DMS 273 (cell line): ENCODE measurements at regions not wholly inside any gene's neighbourhood (a gene's known extent, or its start where the extent isn't known, plus 50 kb on each side); places are given as distances from the start of the nearest gene placed in this dataset.

Experiments
- DNase-seq: peaks from one replicate; lab custom pipeline; 2025; ENCODE audit not compliant: unreplicated experiment; lab: John Stamatoyannopoulos, UW

DNA sequence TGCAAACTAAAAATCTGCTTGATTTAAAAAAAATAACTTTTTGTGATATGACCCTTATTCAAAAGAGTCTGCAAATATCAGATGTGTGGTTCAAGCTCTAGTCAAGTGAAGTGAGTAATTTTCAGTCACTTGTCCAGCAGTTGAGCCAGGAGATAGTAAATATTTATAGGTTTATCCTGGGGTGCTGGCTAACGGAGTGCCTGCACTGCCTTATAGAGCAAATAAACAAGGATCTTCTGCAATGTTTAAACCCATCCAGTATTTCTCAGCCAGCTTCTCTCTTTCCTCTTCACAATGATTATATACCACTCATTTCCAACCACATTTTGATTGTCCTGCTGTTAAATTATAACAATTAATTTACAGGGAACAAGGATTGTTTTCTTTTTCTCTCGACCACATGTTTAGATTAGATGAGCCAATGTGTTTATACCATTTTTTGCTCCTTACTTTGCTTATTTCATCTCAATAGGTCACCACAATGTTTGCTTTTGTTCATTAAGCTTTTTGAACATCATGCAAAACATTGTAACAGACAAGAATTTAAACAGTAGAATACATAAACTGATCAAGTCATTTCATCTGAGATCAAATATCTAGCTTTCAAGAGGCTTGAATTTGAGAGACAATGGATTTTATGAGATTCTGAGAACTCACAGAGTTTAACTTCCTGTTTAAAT, 60.3 kb upstream of the GREM2 start:
- DNase-seq, result no peak

- DNase-seq, result no peak
Observed at GRCh38 chr1:240667351-240667750, 55.4 kb upstream of the GREM2 start.

- DNase-seq, result no peak
Observed at GRCh38 chr1:240666568-240667198, 54.7 kb upstream of the GREM2 start.

DNA sequence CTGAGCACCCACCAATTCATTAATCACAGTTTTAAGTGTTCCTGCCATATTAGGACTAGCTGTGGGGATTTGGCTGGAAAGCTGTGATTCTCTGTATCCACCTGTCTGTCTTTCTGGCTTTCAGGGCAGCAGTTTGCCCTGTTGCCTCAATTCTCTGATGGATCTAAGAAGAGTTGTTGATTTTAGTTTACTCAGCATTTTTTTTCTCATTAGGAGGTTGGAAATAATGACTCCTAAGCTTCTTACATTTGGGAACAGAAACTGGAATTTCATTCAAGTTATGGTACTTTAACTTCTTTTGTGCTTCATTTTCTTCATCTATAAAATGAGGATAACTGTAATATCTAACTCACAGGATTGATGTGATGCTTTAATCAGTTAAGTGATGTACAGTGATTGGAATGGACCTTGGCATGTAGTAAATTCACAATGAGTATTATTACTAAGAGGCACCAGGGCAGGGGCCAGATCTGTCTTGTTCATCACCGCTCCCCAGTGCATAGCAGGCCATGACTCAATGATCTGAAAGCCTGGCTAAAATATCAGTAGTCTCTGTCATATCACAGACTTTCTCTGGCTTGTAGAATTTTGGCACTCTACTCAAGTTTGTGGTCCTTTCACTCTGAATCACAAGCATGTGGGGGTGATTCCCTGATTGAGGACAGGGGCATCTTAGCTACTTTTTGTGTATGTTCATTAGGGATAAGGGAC, 51.4 kb upstream of the GREM2 start:
- no peak for DNase-seq
